GM23338 (cell line): ENCODE measurements at regions not wholly inside any gene's neighbourhood (a gene's known extent, or its start where the extent isn't known, plus 50 kb on each side); places are given as distances from the start of the nearest gene placed in this dataset.

ENCODE experiments used
- ATAC-seq: fragments of 200-7000 bp; cut with Tn5 transposase; 3 replicates; pipeline ENCODE4 v1.9.1; 2020
- DNase-seq: peaks from one replicate; pipeline ENCODE4 v3.0.0-alpha.2; 2015; ENCODE audit warnings: low spot score
- H2AFZ ChIP-seq: fragments of 200-600 bp; sonication (generic); 2 replicates; pipeline ENCODE4 v1.8.0; 2016; ENCODE audit warnings: antibody characterized with exemption, mild to moderate bottlenecking, moderate library complexity
- H3F3A ChIP-seq: fragments of 200-600 bp; sonication (generic); replicated peaks from 2 replicates; pipeline ENCODE4 v1.8.0; 2017; ENCODE audit warnings: antibody characterized with exemption, mixed run types, low read depth
- H3K27ac ChIP-seq: fragments of 200-600 bp; sonication (generic); 2 replicates; pipeline ENCODE4 v1.6.1; 2016; ENCODE audit warnings: low read depth
- H3K27me3 ChIP-seq: fragments of 200-600 bp; sonication (generic); 2 replicates; pipeline ENCODE4 v1.8.0; 2016; ENCODE audit warnings: mild to moderate bottlenecking, mixed run types, moderate library complexity; ENCODE audit not compliant: insufficient read depth
- H3K36me3 ChIP-seq: fragments of 200-600 bp; sonication (generic); 2 replicates; pipeline ENCODE4 v1.8.0; 2016; ENCODE audit warnings: mild to moderate bottlenecking; ENCODE audit not compliant: insufficient read depth
- H3K4me1 ChIP-seq: fragments of 200-600 bp; sonication (generic); 2 replicates; pipeline ENCODE4 v1.8.0; 2016; ENCODE audit warnings: mild to moderate bottlenecking, moderate library complexity; ENCODE audit not compliant: insufficient read depth
- H3K4me2 ChIP-seq: fragments of 200-600 bp; sonication (generic); 2 replicates; pipeline ENCODE4 v1.7.1; 2017; ENCODE audit warnings: mixed run types
- H3K4me3 ChIP-seq: fragments of 200-600 bp; sonication (generic); 2 replicates; pipeline ENCODE4 v1.6.1; 2016; ENCODE audit warnings: mixed run types
- H3K79me2 ChIP-seq: fragments of 200-600 bp; sonication (generic); replicated peaks from 2 replicates; pipeline ENCODE4 v1.8.0; 2017; ENCODE audit warnings: mild to moderate bottlenecking; ENCODE audit not compliant: insufficient read depth
- H3K9me2 ChIP-seq: fragments of 200-600 bp; sonication (generic); 2 replicates; pipeline ENCODE4 v1.8.0; 2017; ENCODE audit not compliant: insufficient read depth
- H4K20me1 ChIP-seq: fragments of 200-600 bp; sonication (generic); replicated peaks from 2 replicates; pipeline ENCODE4 v1.8.0; 2017; ENCODE audit warnings: mild to moderate bottlenecking; ENCODE audit not compliant: insufficient read depth
- H3K27ac Mint-ChIP-seq: 2 replicates; pipeline ENCODE4 v1.8.0; 2020; ENCODE audit warnings: inconsistent platforms, mild to moderate bottlenecking, moderate library complexity, mixed read lengths
- H3K27me3 Mint-ChIP-seq: 3 replicates; pipeline ENCODE4 v1.8.0; 2022; ENCODE audit warnings: low read depth, mild to moderate bottlenecking, moderate library complexity, mixed read lengths, inconsistent platforms; ENCODE audit not compliant: insufficient read depth, poor library complexity
- H3K36me3 Mint-ChIP-seq: 3 replicates; pipeline ENCODE4 v1.8.0; 2021; ENCODE audit warnings: low read depth, mild to moderate bottlenecking, inconsistent platforms, moderate library complexity, mixed read lengths
- H3K4me1 Mint-ChIP-seq: 3 replicates; pipeline ENCODE4 v1.8.0; 2020; ENCODE audit warnings: mild to moderate bottlenecking, inconsistent platforms, mixed read lengths
- H3K4me3 Mint-ChIP-seq: 3 replicates; pipeline ENCODE4 v1.8.0; 2021; ENCODE audit warnings: moderate library complexity, mild to moderate bottlenecking, inconsistent platforms, mixed read lengths
- H3K9me3 Mint-ChIP-seq: 3 replicates; pipeline ENCODE4 v1.8.0; 2020; ENCODE audit warnings: moderate library complexity, mild to moderate bottlenecking, inconsistent platforms, mixed read lengths
- CREB1 ChIP-seq: fragments of 250-450 bp; sonication (Bioruptor Pico); IDR thresholded peaks from 2 replicates; pipeline ENCODE4 v1.5.0; 2020; ENCODE audit warnings: low read depth, mild to moderate bottlenecking, moderate library complexity
- CTCF ChIP-seq, 2 experiments: fragments of 200-600 bp in 1 of 2; sonication (generic) in 1 of 2; conservative IDR thresholded peaks; 2 replicates each; pipeline versions ENCODE4 v1.5.1 to v1.6.1; 2016 to 2017; ENCODE audit warnings: antibody characterized with exemption in 2 of 2, low read depth in 2 of 2, mild to moderate bottlenecking in 2 of 2, moderate library complexity in 1 of 2
- ETS1 ChIP-seq: IDR thresholded peaks from 2 replicates; pipeline ENCODE4 v1.6.1; 2016; ENCODE audit warnings: antibody characterized with exemption
- EZH2 ChIP-seq: fragments of 200-600 bp; sonication (generic); IDR thresholded peaks from one replicate; pipeline ENCODE4 v1.8.0; 2017; ENCODE audit warnings: antibody characterized with exemption, mild to moderate bottlenecking, low read depth; ENCODE audit not compliant: unreplicated experiment
- EZH2phosphoT487 ChIP-seq: fragments of 200-600 bp; sonication (generic); IDR thresholded peaks from one replicate; pipeline ENCODE4 v1.8.1; 2018; ENCODE audit warnings: antibody characterized with exemption; ENCODE audit not compliant: unreplicated experiment
- JUNB ChIP-seq: IDR thresholded peaks from one replicate; pipeline ENCODE4 v1.6.1; 2016; ENCODE audit warnings: antibody characterized with exemption; ENCODE audit not compliant: unreplicated experiment
- NANOG ChIP-seq: IDR thresholded peaks from 2 replicates; pipeline ENCODE4 v1.6.1; 2016; ENCODE audit warnings: antibody characterized with exemption, borderline replicate concordance
- POLR2AphosphoS5 ChIP-seq: IDR thresholded peaks from 2 replicates; pipeline ENCODE4 v1.6.1; 2016; ENCODE audit warnings: antibody characterized with exemption, low read depth
- REST ChIP-seq: IDR thresholded peaks from one replicate; pipeline ENCODE4 v1.6.1; 2018; ENCODE audit warnings: antibody characterized with exemption; ENCODE audit not compliant: unreplicated experiment
- STAT1 ChIP-seq: IDR thresholded peaks from one replicate; pipeline ENCODE4 v1.6.1; 2016; ENCODE audit warnings: antibody characterized with exemption; ENCODE audit not compliant: unreplicated experiment
- ZNF114 ChIP-seq: fragments of 250-450 bp; sonication (Bioruptor Pico); IDR thresholded peaks from 2 replicates; pipeline ENCODE4 v1.5.0; 2020; ENCODE audit warnings: mild to moderate bottlenecking, moderate library complexity
- ZNF331 ChIP-seq: fragments of 250-450 bp; sonication (Bioruptor Pico); IDR thresholded peaks from 2 replicates; pipeline ENCODE4 v1.5.0; 2020; ENCODE audit warnings: low read depth, mild to moderate bottlenecking, moderate library complexity
- ZNF462 ChIP-seq: fragments of 250-450 bp; sonication (Bioruptor Pico); IDR thresholded peaks from 2 replicates; pipeline ENCODE4 v1.5.0; 2020; ENCODE audit warnings: mild to moderate bottlenecking, moderate library complexity

GRCh38 chr4:82201303-82201702 lies 172.5 kb downstream of the HNRNPD start:
- TF ChIP-seq ZNF114 (CRISPR knock-in tag) = no peak
- TF ChIP-seq ETS1 = no peak
- no peak for TF ChIP-seq REST
- no peak for TF ChIP-seq STAT1
- no peak for TF ChIP-seq CREB1
- no peak for TF ChIP-seq EZH2phosphoT487
- no peak for TF ChIP-seq JUNB
- TF ChIP-seq EZH2 = no peak
- TF ChIP-seq POLR2AphosphoS5 = no peak
- no peak for TF ChIP-seq ZNF462 (CRISPR knock-in tag)
- no peak for TF ChIP-seq ZNF331
- TF ChIP-seq CTCF (conservative IDR thresholded peaks at IDR 0.05; ENCODE audit: low read depth in 2 of 2) = no peak
- TF ChIP-seq NANOG = no peak
- no peak overlapping the region for H3K4me3 ChIP-seq
- H3F3A ChIP-seq = no peaks in the 10 kb centered on the region
- no peaks in the 10 kb centered on the region for H3K9me2 ChIP-seq
- H3K27me3 Mint-ChIP-seq = no peaks in the 10 kb centered on the region
- H3K27ac ChIP-seq = no peak overlapping the region
- H3K4me2 ChIP-seq = no peak overlapping the region
- peaks cover 5% of the 10 kb centered on the region for H3K9me3 Mint-ChIP-seq
- ATAC-seq = no peak
- H3K79me2 ChIP-seq = no peaks in the 10 kb centered on the region
- H2AFZ ChIP-seq = no peak overlapping the region
- H3K27ac Mint-ChIP-seq = no peak overlapping the region
- H3K4me1 Mint-ChIP-seq = no peaks in the 10 kb centered on the region; the same call in 2 of the 3 replicates
- H3K36me3 ChIP-seq = no peaks in the 10 kb centered on the region
- peaks cover 2% of the 10 kb centered on the region; the same call in 2 of the 3 replicates for H3K36me3 Mint-ChIP-seq
- no peaks in the 10 kb centered on the region for H3K27me3 ChIP-seq
- no peaks in the 10 kb centered on the region for H3K4me1 ChIP-seq
- DNase-seq = no peak
- no peaks in the 10 kb centered on the region for H4K20me1 ChIP-seq
- no peak overlapping the region for H3K4me3 Mint-ChIP-seq
